OCI-LY7 (cell line): ENCODE measurements at regions not wholly inside any gene's neighbourhood (a gene's known extent, or its start where the extent isn't known, plus 50 kb on each side); places are given as distances from the start of the nearest gene placed in this dataset.

Source experiments
- BruUV-seq: library from RNA; stranded (reverse); fragments of 400-500 nt; replicated peaks from 2 replicates; lab custom pipeline; 2021; lab: Mats Ljungman, UMichigan
- CTCF ChIA-PET: fragments of 300-600 bp; sonication (Branson Sonifier 250); formaldehyde crosslinking; loops from one replicate; lab custom pipeline; 2022; ENCODE audit warnings: antibody characterized with exemption; ENCODE audit not compliant: unreplicated experiment; lab: Charles Lee
- POLR2A ChIA-PET: fragments of 300-600 bp; sonication (Branson Sonifier 250); formaldehyde crosslinking; loops from one replicate; lab custom pipeline; 2022; ENCODE audit warnings: antibody characterized with exemption; lab: Charles Lee
- DNase-seq: peaks from one replicate; pipeline ENCODE4 v3.0.0-alpha.2; 2015; ENCODE audit warnings: low spot score
- H2AFZ ChIP-seq: fragments of 200-600 bp; sonication (generic), shearing (Covaris generic); 2 replicates; pipeline ENCODE4 v1.6.1; 2014; ENCODE audit warnings: mild to moderate bottlenecking, antibody characterized with exemption, low read length, moderate library complexity
- H3K27ac ChIP-seq: fragments of 200-600 bp; sonication (generic); 2 replicates; pipeline ENCODE4 v1.5.1; 2014; ENCODE audit warnings: mixed run types, low read depth, mild to moderate bottlenecking, moderate library complexity, low read length, inconsistent platforms; ENCODE audit not compliant: poor library complexity, severe bottlenecking
- H3K36me3 ChIP-seq: fragments of 200-600 bp; sonication (generic); 2 replicates; pipeline ENCODE4 v1.6.1; 2014; ENCODE audit warnings: mild to moderate bottlenecking, antibody characterized with exemption, low read length, moderate library complexity, mixed read lengths; ENCODE audit not compliant: insufficient read depth
- H3K4me1 ChIP-seq: fragments of 200-600 bp; sonication (generic); 2 replicates; pipeline ENCODE4 v1.5.1; 2014; ENCODE audit warnings: mild to moderate bottlenecking, low read length; ENCODE audit not compliant: insufficient read depth, poor library complexity, severe bottlenecking
- H3K4me2 ChIP-seq: fragments of 200-600 bp; sonication (generic); 2 replicates; pipeline ENCODE4 v1.6.1; 2014; ENCODE audit warnings: mild to moderate bottlenecking, low read length
- H3K4me3 ChIP-seq: fragments of 200-600 bp; sonication (generic); 2 replicates; pipeline ENCODE4 v1.5.1; 2014; ENCODE audit warnings: mild to moderate bottlenecking, low read depth, low read length; ENCODE audit not compliant: poor library complexity, severe bottlenecking
- H3K79me2 ChIP-seq: fragments of 200-600 bp; sonication (generic); 2 replicates; pipeline ENCODE4 v1.6.1; 2016; ENCODE audit warnings: low read depth, mild to moderate bottlenecking, low read length, moderate library complexity, mixed read lengths; ENCODE audit not compliant: insufficient read depth
- H3K9me2 ChIP-seq: fragments of 200-600 bp; sonication (generic); 2 replicates; pipeline ENCODE4 v1.6.1; 2016; ENCODE audit warnings: mild to moderate bottlenecking, low read length, mixed read lengths; ENCODE audit not compliant: insufficient read depth
- H3K9me3 ChIP-seq: fragments of 200-600 bp; sonication (generic); 2 replicates; pipeline ENCODE4 v1.6.1; 2014; ENCODE audit warnings: mild to moderate bottlenecking, mixed run types, low read length, mixed read lengths
- H4K20me1 ChIP-seq: fragments of 200-600 bp; sonication (generic); 2 replicates; pipeline ENCODE4 v1.6.1; 2014; ENCODE audit warnings: mild to moderate bottlenecking, antibody characterized with exemption, low read length, moderate library complexity, mixed read lengths; ENCODE audit not compliant: insufficient read depth
- EZH2phosphoT487 ChIP-seq: fragments of 200-600 bp; sonication (generic); IDR thresholded peaks from 2 replicates; pipeline ENCODE4 v1.6.1; 2018; ENCODE audit warnings: low read depth, borderline replicate concordance, mild to moderate bottlenecking, mixed run types, antibody characterized with exemption, low read length, moderate library complexity, mixed read lengths
- intact Hi-C: fragments of 100-400 bp; cut with micrococcal nuclease; formaldehyde crosslinking; loops from one replicate; pipeline ENCODE4 v1.10.0; 2022; ENCODE audit not compliant: unreplicated experiment
- TF ChIP-seq, protein P1 (sequence below): fragments of 200-600 bp; sonication (generic); conservative IDR thresholded peaks from 2 replicates; pipeline ENCODE4 v1.5.1; 2014; ENCODE audit warnings: mild to moderate bottlenecking, antibody characterized with exemption, low read length, moderate library complexity, mixed read lengths

GRCh38 chr7:98495200-98495955 lies 94.5 kb upstream of the BAIAP2L1 start:
- H3K27ac ChIP-seq = no peak overlapping the region
- no peak for TF ChIP-seq EZH2phosphoT487
- TF ChIP-seq, protein P1, sequence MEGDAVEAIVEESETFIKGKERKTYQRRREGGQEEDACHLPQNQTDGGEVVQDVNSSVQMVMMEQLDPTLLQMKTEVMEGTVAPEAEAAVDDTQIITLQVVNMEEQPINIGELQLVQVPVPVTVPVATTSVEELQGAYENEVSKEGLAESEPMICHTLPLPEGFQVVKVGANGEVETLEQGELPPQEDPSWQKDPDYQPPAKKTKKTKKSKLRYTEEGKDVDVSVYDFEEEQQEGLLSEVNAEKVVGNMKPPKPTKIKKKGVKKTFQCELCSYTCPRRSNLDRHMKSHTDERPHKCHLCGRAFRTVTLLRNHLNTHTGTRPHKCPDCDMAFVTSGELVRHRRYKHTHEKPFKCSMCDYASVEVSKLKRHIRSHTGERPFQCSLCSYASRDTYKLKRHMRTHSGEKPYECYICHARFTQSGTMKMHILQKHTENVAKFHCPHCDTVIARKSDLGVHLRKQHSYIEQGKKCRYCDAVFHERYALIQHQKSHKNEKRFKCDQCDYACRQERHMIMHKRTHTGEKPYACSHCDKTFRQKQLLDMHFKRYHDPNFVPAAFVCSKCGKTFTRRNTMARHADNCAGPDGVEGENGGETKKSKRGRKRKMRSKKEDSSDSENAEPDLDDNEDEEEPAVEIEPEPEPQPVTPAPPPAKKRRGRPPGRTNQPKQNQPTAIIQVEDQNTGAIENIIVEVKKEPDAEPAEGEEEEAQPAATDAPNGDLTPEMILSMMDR = no peak
- no TSS peak for BruUV-seq
- intact Hi-C loops = no loop called here
- no peak overlapping the region for H3K4me2 ChIP-seq
- CTCF ChIA-PET = no interaction called here
- H4K20me1 ChIP-seq = no peaks in the 10 kb centered on the region
- no peaks in the 10 kb centered on the region for H3K9me2 ChIP-seq
- H3K4me3 ChIP-seq = no peak overlapping the region
- no peak for DNase-seq
- H3K36me3 ChIP-seq = no peaks in the 10 kb centered on the region
- H3K9me3 ChIP-seq = no peaks in the 10 kb centered on the region
- H3K79me2 ChIP-seq = no peaks in the 10 kb centered on the region
- no peaks in the 10 kb centered on the region for H3K4me1 ChIP-seq
- H2AFZ ChIP-seq = no peak overlapping the region
- POLR2A ChIA-PET = no interaction called here

DNA sequence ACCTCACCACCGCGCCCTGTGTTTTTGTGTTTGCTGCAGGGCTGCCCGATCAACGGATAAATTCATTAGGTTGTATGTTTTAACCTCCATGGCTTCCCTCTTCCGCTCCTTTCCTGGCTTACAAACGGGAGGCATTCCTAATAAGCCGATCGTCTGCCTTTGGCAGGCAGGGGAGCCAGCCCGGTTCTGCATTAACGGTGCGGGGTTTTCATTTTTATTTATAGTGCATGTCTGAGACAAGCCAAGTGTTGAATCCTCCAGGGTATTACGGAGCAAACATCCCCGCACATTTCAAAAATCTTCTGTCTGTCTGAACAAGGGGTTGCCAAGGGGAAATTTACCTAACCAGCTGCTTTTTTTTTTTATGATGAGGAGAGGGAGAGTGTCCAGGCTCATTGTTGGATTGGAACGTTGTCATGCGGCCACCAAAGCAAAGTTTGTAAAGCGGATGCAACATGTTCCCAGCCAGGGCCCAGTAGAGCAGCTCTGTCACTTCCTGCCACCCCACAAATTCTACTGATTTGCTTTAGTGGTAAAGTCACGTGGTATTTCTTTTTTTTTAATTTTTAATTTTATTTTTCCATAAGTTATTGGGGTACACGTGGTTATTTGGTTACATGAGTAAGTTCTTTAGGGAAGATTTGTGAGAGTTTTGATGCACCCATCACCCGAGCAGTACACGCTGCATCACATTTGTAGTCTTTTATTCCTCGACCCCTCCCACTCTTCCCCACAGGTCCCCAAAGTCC lies 92.3 kb upstream of the BAIAP2L1 start:
- BruUV-seq = no TSS peak
- Histone ChIP-seq H3K79me2 (no peaks in the 10 kb centered on the region), H4K20me1 (no peaks in the 10 kb centered on the region), H3K27ac (no peak overlapping the region), H3K36me3 (no peaks in the 10 kb centered on the region), H3K4me2 (no peak overlapping the region), H2AFZ (no peak overlapping the region), H3K9me3 (no peaks in the 10 kb centered on the region), H3K4me3 (no peak overlapping the region), H3K9me2 (no peaks in the 10 kb centered on the region), H3K4me1 (no peaks in the 10 kb centered on the region)
- TF ChIP-seq, protein P1 = no peak
- no peak for TF ChIP-seq EZH2phosphoT487
- DNase-seq = no peak
- ChIA-PET CTCF (no interaction called here), POLR2A (no interaction called here)
- intact Hi-C loops = no loop called here

DNA sequence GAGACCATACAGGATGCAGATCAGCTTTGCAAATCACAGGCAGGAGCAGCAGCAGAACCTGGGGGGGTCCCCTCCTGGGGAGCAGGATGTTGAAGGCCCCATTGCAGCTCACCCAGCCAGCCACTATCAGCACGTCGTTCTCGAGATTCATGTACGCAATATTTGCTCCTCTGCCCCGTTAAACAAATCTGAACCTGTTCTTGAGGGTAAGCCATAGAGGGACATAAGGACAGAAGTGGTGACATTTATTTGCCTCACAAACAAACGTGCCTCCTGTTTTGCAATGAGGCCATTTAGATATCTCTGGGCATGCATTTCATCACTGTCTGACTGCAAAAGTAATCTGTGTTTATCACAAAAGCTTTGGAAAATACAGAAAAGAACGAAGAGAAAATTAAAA lies 87.3 kb upstream of the BAIAP2L1 start:
- Histone ChIP-seq H3K4me2 (no peak overlapping the region), H3K9me2 (no peaks in the 10 kb centered on the region), H3K36me3 (no peaks in the 10 kb centered on the region), H2AFZ (no peak overlapping the region), H3K79me2 (no peaks in the 10 kb centered on the region), H3K9me3 (no peaks in the 10 kb centered on the region), H3K27ac (no peak overlapping the region), H3K4me3 (no peak overlapping the region), H4K20me1 (no peaks in the 10 kb centered on the region), H3K4me1 (peaks cover 4% of the 10 kb centered on the region)
- no TSS peak for BruUV-seq
- TF ChIP-seq, protein P1 = no peak
- no peak for TF ChIP-seq EZH2phosphoT487
- ChIA-PET POLR2A (interaction anchor here (0.7 to 0.9 kb wide), 2 partner anchors 18 to 34 kb away, joined by 3 read pairs; no protein-coding TSS in a partner anchor), CTCF (no interaction called here)
- no peak for DNase-seq
- intact Hi-C loops = no loop called here
